DOHH2 (cell line): ENCODE measurements at regions not wholly inside any gene's neighbourhood (a gene's known extent, or its start where the extent isn't known, plus 50 kb on each side); places are given as distances from the start of the nearest gene placed in this dataset.

Experiments used
- H3F3A ChIP-seq: fragments of 200-600 bp; sonication (generic), shearing (Covaris generic); 2 replicates; pipeline ENCODE4 v1.6.0; 2016; ENCODE audit warnings: antibody characterized with exemption, mild to moderate bottlenecking; ENCODE audit not compliant: control insufficient read depth, insufficient read depth
- H3K27ac ChIP-seq: fragments of 200-600 bp; sonication (generic); 2 replicates; pipeline ENCODE4 v1.5.1; 2014; ENCODE audit warnings: low read depth, mild to moderate bottlenecking, low read length, moderate library complexity
- H3K27me3 ChIP-seq: fragments of 200-600 bp; sonication (generic); 2 replicates; pipeline ENCODE4 v1.6.1; 2014; ENCODE audit warnings: mild to moderate bottlenecking, low read length, mixed read lengths; ENCODE audit not compliant: control insufficient read depth
- H3K36me3 ChIP-seq: fragments of 200-600 bp; sonication (generic); 2 replicates; pipeline ENCODE4 v1.6.1; 2014; ENCODE audit warnings: mild to moderate bottlenecking, low read length, moderate library complexity, mixed read lengths; ENCODE audit not compliant: control insufficient read depth
- H3K4me1 ChIP-seq: fragments of 200-600 bp; sonication (generic); 2 replicates; pipeline ENCODE4 v1.6.1; 2014; ENCODE audit warnings: mild to moderate bottlenecking, low read length, mixed read lengths; ENCODE audit not compliant: control insufficient read depth
- H3K4me2 ChIP-seq: fragments of 200-600 bp; sonication (generic); 2 replicates; pipeline ENCODE4 v1.6.0; 2014; ENCODE audit warnings: mild to moderate bottlenecking, low read length, moderate library complexity
- H3K4me3 ChIP-seq: fragments of 200-600 bp; sonication (generic); 2 replicates; pipeline ENCODE4 v1.5.1; 2014; ENCODE audit warnings: mild to moderate bottlenecking, low read length, mixed read lengths
- H3K79me2 ChIP-seq: fragments of 200-600 bp; sonication (generic); 2 replicates; pipeline ENCODE4 v1.6.1; 2014; ENCODE audit warnings: mild to moderate bottlenecking, low read length, mixed read lengths; ENCODE audit not compliant: control insufficient read depth
- H3K9me2 ChIP-seq: fragments of 200-600 bp; sonication (generic); replicated peaks from 2 replicates; pipeline ENCODE4 v1.6.1; 2014; ENCODE audit warnings: mild to moderate bottlenecking, low read length, mixed read lengths; ENCODE audit not compliant: control insufficient read depth
- H3K9me3 ChIP-seq: fragments of 200-600 bp; sonication (generic); 2 replicates; pipeline ENCODE4 v1.6.1; 2014; ENCODE audit warnings: antibody characterized with exemption, low read length, mixed read lengths; ENCODE audit not compliant: control insufficient read depth, insufficient read depth
- H4K20me1 ChIP-seq: fragments of 200-600 bp; sonication (generic); 2 replicates; pipeline ENCODE4 v1.6.0; 2014; ENCODE audit warnings: low read depth, mild to moderate bottlenecking, antibody characterized with exemption, low read length, moderate library complexity; ENCODE audit not compliant: control insufficient read depth, insufficient read depth
- CTCF ChIP-seq: fragments of 200-600 bp; sonication (generic); IDR thresholded peaks from one replicate; pipeline ENCODE4 v1.5.1; 2014; ENCODE audit warnings: antibody characterized with exemption, mild to moderate bottlenecking, low read depth, low read length; ENCODE audit not compliant: poor library complexity, severe bottlenecking
- EZH2phosphoT487 ChIP-seq: fragments of 200-600 bp; sonication (generic); IDR thresholded peaks from 2 replicates; pipeline ENCODE4 v1.6.1; 2017; ENCODE audit warnings: borderline replicate concordance, mild to moderate bottlenecking, antibody characterized with exemption, low read length, moderate library complexity, mixed read lengths

- Histone ChIP-seq H3K9me2 (no peaks in the 10 kb centered on the region), H3K27ac (no peak overlapping the region), H3K4me3 (no peak overlapping the region), H3K36me3 (no peaks in the 10 kb centered on the region), H3K4me1 (no peaks in the 10 kb centered on the region), H3K79me2 (no peaks in the 10 kb centered on the region), H4K20me1 (no peaks in the 10 kb centered on the region), H3F3A (no peaks in the 10 kb centered on the region), H3K9me3 (no peaks in the 10 kb centered on the region), H3K4me2 (no peak overlapping the region), H3K27me3 (no peaks in the 10 kb centered on the region)
- no peak for TF ChIP-seq CTCF
- no peak for TF ChIP-seq EZH2phosphoT487
These were observed 990.0 kb upstream of the PABPC4L start for GRCh38 chr4:135191596-135191995.

GRCh38 chr4:135186002-135186401 is 984.4 kb upstream of the PABPC4L start:
- H3K4me3 ChIP-seq, result no peak overlapping the region
- no peak overlapping the region for H3K27ac ChIP-seq
- no peaks in the 10 kb centered on the region for H3K27me3 ChIP-seq
- H3K4me2 ChIP-seq, result no peak overlapping the region
- TF ChIP-seq CTCF (no peak), EZH2phosphoT487 (no peak)
- H3K9me3 ChIP-seq, result no peaks in the 10 kb centered on the region
- H3K4me1 ChIP-seq, result no peaks in the 10 kb centered on the region
- H3K36me3 ChIP-seq, result no peaks in the 10 kb centered on the region
- H3K79me2 ChIP-seq, result no peaks in the 10 kb centered on the region
- H4K20me1 ChIP-seq, result no peaks in the 10 kb centered on the region
- no peaks in the 10 kb centered on the region for H3F3A ChIP-seq
- H3K9me2 ChIP-seq, result no peaks in the 10 kb centered on the region

- H4K20me1 ChIP-seq, result no peaks in the 10 kb centered on the region
- H3K4me1 ChIP-seq, result no peaks in the 10 kb centered on the region
- H3K79me2 ChIP-seq, result no peaks in the 10 kb centered on the region
- no peaks in the 10 kb centered on the region for H3K9me3 ChIP-seq
- no peak overlapping the region for H3K4me3 ChIP-seq
- H3K9me2 ChIP-seq, result no peaks in the 10 kb centered on the region
- no peaks in the 10 kb centered on the region for H3K36me3 ChIP-seq
- TF ChIP-seq EZH2phosphoT487 (no peak), CTCF (no peak)
- no peak overlapping the region for H3K27ac ChIP-seq
- no peaks in the 10 kb centered on the region for H3K27me3 ChIP-seq
- no peaks in the 10 kb centered on the region for H3F3A ChIP-seq
- H3K4me2 ChIP-seq, result no peak overlapping the region
These were observed 983.7 kb upstream of the PABPC4L start for GRCh38 chr4:135185256-135185655.

GRCh38 chr4:135184715-135185114 is 983.1 kb upstream of the PABPC4L start:
- Histone ChIP-seq H4K20me1 (no peaks in the 10 kb centered on the region), H3K4me3 (no peak overlapping the region), H3K27ac (no peak overlapping the region), H3K4me1 (no peaks in the 10 kb centered on the region), H3K36me3 (no peaks in the 10 kb centered on the region), H3K27me3 (no peaks in the 10 kb centered on the region), H3K4me2 (no peak overlapping the region), H3K9me3 (no peaks in the 10 kb centered on the region), H3K79me2 (no peaks in the 10 kb centered on the region), H3F3A (no peaks in the 10 kb centered on the region), H3K9me2 (no peaks in the 10 kb centered on the region)
- TF ChIP-seq CTCF, result no peak
- TF ChIP-seq EZH2phosphoT487, result no peak
